Activated CD8-positive, alpha-beta memory T cell treated with anti-CD3 and anti-CD28 coated beads, Interleukin-2, amount 50 U/mL, for 1 hour (primary cell): ENCODE measurements at regions not wholly inside any gene's neighbourhood (a gene's known extent, or its start where the extent isn't known, plus 50 kb on each side); places are given as distances from the start of the nearest gene placed in this dataset.

Experiments used
- DNase-seq: peaks from one replicate; pipeline ENCODE4 v3.0.0-alpha.2; 2020; ENCODE audit errors: extremely low read depth

- no peak for DNase-seq
These were observed 212.3 kb upstream of the FOXN3 start for GRCh38 chr14:89629383-89629782.

GRCh38 chr14:89628521-89628920 lies 211.5 kb upstream of the FOXN3 start:
- no peak for DNase-seq

- no peak for DNase-seq
These were observed 209.3 kb upstream of the FOXN3 start for GRCh38 chr14:89626233-89626806.

GRCh38 chr14:89625731-89626232 lies 208.7 kb upstream of the FOXN3 start:
- DNase-seq, result no peak

GRCh38 chr14:89625244-89625713 lies 208.2 kb upstream of the FOXN3 start:
- DNase-seq, result no peak

GRCh38 chr14:89624500-89625156 lies 207.6 kb upstream of the FOXN3 start:
- no peak for DNase-seq

GRCh38 chr14:89621791-89622638 lies 205.0 kb upstream of the FOXN3 start:
- no peak for DNase-seq

GRCh38 chr14:89621009-89621421 lies 204.0 kb upstream of the FOXN3 start:
- DNase-seq, result peak; percentile 28

GRCh38 chr14:89620436-89620835 lies 203.4 kb upstream of the FOXN3 start:
- DNase-seq, result no peak

- DNase-seq, result no peak
These were observed 202.6 kb upstream of the FOXN3 start for GRCh38 chr14:89619596-89619995.

- DNase-seq, result peak; percentile 25
These were observed 201.9 kb upstream of the FOXN3 start for GRCh38 chr14:89618811-89619551.

- DNase-seq, result no peak
These were observed 201.3 kb upstream of the FOXN3 start for GRCh38 chr14:89618330-89618708.

- no peak for DNase-seq
These were observed 200.7 kb upstream of the FOXN3 start for GRCh38 chr14:89617481-89618329.

- no peak for DNase-seq
These were observed 199.9 kb upstream of the FOXN3 start for GRCh38 chr14:89616852-89617341.

- no peak for DNase-seq
These were observed 199.4 kb upstream of the FOXN3 start for GRCh38 chr14:89616425-89616824.

- no peak for DNase-seq
These were observed 198.4 kb upstream of the FOXN3 start for GRCh38 chr14:89615421-89615820.

GRCh38 chr14:89614009-89614691 lies 197.1 kb upstream of the FOXN3 start:
- DNase-seq, result no peak

- no peak for DNase-seq
These were observed 196.4 kb upstream of the FOXN3 start for GRCh38 chr14:89613260-89614008.

- DNase-seq, result no peak
These were observed 192.6 kb upstream of the FOXN3 start for GRCh38 chr14:89609500-89610100.
